ENCODE measurements at regions not wholly inside any gene's neighbourhood (a gene's known extent, or its start where the extent isn't known, plus 50 kb on each side); places are given as distances from the start of the nearest gene placed in this dataset.

GRCh38 chr9:80592413-80592812 lies 1020.6 kb downstream of the TLE4 start:
- Histone ChIP-seq H2AFZ (ENCODE audit: low read depth, low read length, severe bottlenecking) (no peak overlapping the region), H3K9me3 (ENCODE audit: insufficient read depth, low read length) (no peaks in the 10 kb centered on the region), H4K20me1 (ENCODE audit: low read depth, low read length) (no peaks in the 10 kb centered on the region), H3F3A (ENCODE audit: insufficient read depth) (no peaks in the 10 kb centered on the region), H3K36me3 (ENCODE audit: low read length) (no peaks in the 10 kb centered on the region), H3K27me3 (ENCODE audit: low read length) (no peaks in the 10 kb centered on the region), H3K4me3 (ENCODE audit: insufficient read depth, low read length, poor library complexity, severe bottlenecking) (no peak overlapping the region), H3K9me2 (replicated peaks; ENCODE audit: insufficient read depth, low read length) (no peaks in the 10 kb centered on the region), H3K79me2 (ENCODE audit: insufficient read depth, low read length) (no peaks in the 10 kb centered on the region), H3K4me2 (ENCODE audit: low read depth, low read length, poor library complexity, severe bottlenecking) (no peak overlapping the region), H3K27ac (ENCODE audit: low read depth, low read length) (no peak overlapping the region), H3K9ac (ENCODE audit: low read length) (no peak overlapping the region)
- TF ChIP-seq CTCF (IDR thresholded peaks at IDR 0.05; ENCODE audit: insufficient read depth, low read length, poor library complexity, severe bottlenecking) (no peak), EZH2phosphoT487 (conservative IDR thresholded peaks at IDR 0.05; ENCODE audit: low read length) (no peak)

GRCh38 chr9:80586786-80587330 lies 1015.1 kb downstream of the TLE4 start:
- H3K9me3 ChIP-seq (ENCODE audit: insufficient read depth, low read length), result no peaks in the 10 kb centered on the region
- H4K20me1 ChIP-seq (ENCODE audit: low read depth, low read length), result no peaks in the 10 kb centered on the region
- no peaks in the 10 kb centered on the region for H3F3A ChIP-seq (ENCODE audit: insufficient read depth)
- H2AFZ ChIP-seq (ENCODE audit: low read depth, low read length, severe bottlenecking), result no peak overlapping the region
- TF ChIP-seq EZH2phosphoT487 (conservative IDR thresholded peaks at IDR 0.05; ENCODE audit: low read length) (no peak), CTCF (IDR thresholded peaks at IDR 0.05; ENCODE audit: insufficient read depth, low read length, poor library complexity, severe bottlenecking) (no peak)
- no peaks in the 10 kb centered on the region for H3K27me3 ChIP-seq (ENCODE audit: low read length)
- H3K9me2 ChIP-seq (replicated peaks; ENCODE audit: insufficient read depth, low read length), result no peaks in the 10 kb centered on the region
- no peak overlapping the region for H3K9ac ChIP-seq (ENCODE audit: low read length)
- no peaks in the 10 kb centered on the region for H3K79me2 ChIP-seq (ENCODE audit: insufficient read depth, low read length)
- no peaks in the 10 kb centered on the region for H3K36me3 ChIP-seq (ENCODE audit: low read length)
- H3K27ac ChIP-seq (ENCODE audit: low read depth, low read length), result no peak overlapping the region
- H3K4me3 ChIP-seq (ENCODE audit: insufficient read depth, low read length, poor library complexity, severe bottlenecking), result no peak overlapping the region
- no peak overlapping the region for H3K4me2 ChIP-seq (ENCODE audit: low read depth, low read length, poor library complexity, severe bottlenecking)

- H3K36me3 ChIP-seq (ENCODE audit: low read length), result no peaks in the 10 kb centered on the region
- TF ChIP-seq EZH2phosphoT487 (conservative IDR thresholded peaks at IDR 0.05; ENCODE audit: low read length) (no peak), CTCF (IDR thresholded peaks at IDR 0.05; ENCODE audit: insufficient read depth, low read length, poor library complexity, severe bottlenecking) (no peak)
- H3K4me2 ChIP-seq (ENCODE audit: low read depth, low read length, poor library complexity, severe bottlenecking), result no peak overlapping the region
- no peak overlapping the region for H2AFZ ChIP-seq (ENCODE audit: low read depth, low read length, severe bottlenecking)
- H3K9me2 ChIP-seq (replicated peaks; ENCODE audit: insufficient read depth, low read length), result no peaks in the 10 kb centered on the region
- no peaks in the 10 kb centered on the region for H4K20me1 ChIP-seq (ENCODE audit: low read depth, low read length)
- H3K79me2 ChIP-seq (ENCODE audit: insufficient read depth, low read length), result no peaks in the 10 kb centered on the region
- H3K4me3 ChIP-seq (ENCODE audit: insufficient read depth, low read length, poor library complexity, severe bottlenecking), result no peak overlapping the region
- no peak overlapping the region for H3K9ac ChIP-seq (ENCODE audit: low read length)
- H3K9me3 ChIP-seq (ENCODE audit: insufficient read depth, low read length), result no peaks in the 10 kb centered on the region
- H3F3A ChIP-seq (ENCODE audit: insufficient read depth), result no peaks in the 10 kb centered on the region
- H3K27ac ChIP-seq (ENCODE audit: low read depth, low read length), result no peak overlapping the region
- H3K27me3 ChIP-seq (ENCODE audit: low read length), result no peaks in the 10 kb centered on the region
Measured at GRCh38 chr9:80571953-80572352, 1000.2 kb downstream of the TLE4 start.
